Liver (tissue), 8 donors: ENCODE measurements at regions not wholly inside any gene's neighbourhood (a gene's known extent, or its start where the extent isn't known, plus 50 kb on each side); places are given as distances from the start of the nearest gene placed in this dataset.

Source experiments
- DNase-seq: peaks from one replicate; pipeline ENCODE4 v3.0.0-alpha.2; 2017; ENCODE audit warnings: low spot score
- H3K27ac ChIP-seq, 2 donors: one replicate each; pipeline ENCODE4 v1.7.0; 2013; ENCODE audit warnings: inconsistent platforms in 2 of 2, low read length in 2 of 2, control low read depth in 1 of 2, low read depth in 1 of 2, mild to moderate bottlenecking in 1 of 2
- H3K27me3 ChIP-seq, 4 donors: one replicate each; pipeline versions ENCODE4 v1.6.1 to v1.7.0; 2013; ENCODE audit warnings: low read length in 3 of 4, inconsistent platforms in 1 of 4, mild to moderate bottlenecking in 1 of 4, moderate library complexity in 1 of 4; ENCODE audit not compliant: control insufficient read depth in 4 of 4, insufficient read depth in 4 of 4
- H3K36me3 ChIP-seq, 4 donors: one replicate each; pipeline versions ENCODE4 v1.6.1 to v1.7.0; 2013; ENCODE audit warnings: low read length in 3 of 4, mild to moderate bottlenecking in 3 of 4, low read depth in 1 of 4, moderate library complexity in 1 of 4; ENCODE audit not compliant: control insufficient read depth in 4 of 4, insufficient read depth in 3 of 4
- H3K4me1 ChIP-seq, 4 donors: one replicate each; pipeline versions ENCODE4 v1.6.1 to v1.7.0; 2013; ENCODE audit warnings: low read length in 3 of 4, mild to moderate bottlenecking in 3 of 4, moderate library complexity in 1 of 4; ENCODE audit not compliant: control insufficient read depth in 4 of 4, insufficient read depth in 4 of 4
- H3K4me3 ChIP-seq, 3 donors: one replicate each; pipeline versions ENCODE4 v1.6.1 to v1.7.0; 2013; ENCODE audit warnings: low read length in 3 of 3, control low read depth in 1 of 3, low read depth in 1 of 3, mild to moderate bottlenecking in 1 of 3
- H3K9ac ChIP-seq, 2 donors: one replicate each; pipeline ENCODE4 v1.7.0; 2013; ENCODE audit warnings: low read length in 2 of 2, mild to moderate bottlenecking in 2 of 2, moderate library complexity in 2 of 2, control low read depth in 1 of 2, low read depth in 1 of 2
- H3K9me3 ChIP-seq, 4 donors: one replicate each; pipeline versions ENCODE4 v1.6.1 to v1.7.0; 2013; ENCODE audit warnings: low read length in 3 of 4; ENCODE audit not compliant: control insufficient read depth in 4 of 4
- EGR1 ChIP-seq, 2 donors: IDR thresholded peaks; 2 replicates each; pipeline ENCODE4 v1.6.1; 2016 to 2018; ENCODE audit warnings: antibody characterized with exemption in 2 of 2, low read depth in 2 of 2
- FOXA1 ChIP-seq: IDR thresholded peaks from 2 replicates; pipeline ENCODE4 v1.6.1; 2016; ENCODE audit warnings: antibody characterized with exemption
- FOXA2 ChIP-seq: IDR thresholded peaks from 2 replicates; pipeline ENCODE4 v1.6.1; 2016; ENCODE audit warnings: antibody characterized with exemption
- GABPA ChIP-seq, 2 donors: IDR thresholded peaks in 1 of 2; conservative IDR thresholded peaks in 1 of 2; 2 replicates each; pipeline ENCODE4 v1.6.1; 2016; ENCODE audit warnings: antibody characterized with exemption in 2 of 2, mild to moderate bottlenecking in 1 of 2, moderate library complexity in 1 of 2
- HNF4A ChIP-seq, 2 donors: conservative IDR thresholded peaks; 2 replicates each; pipeline ENCODE4 v1.6.1; 2016; ENCODE audit warnings: antibody characterized with exemption in 2 of 2, mild to moderate bottlenecking in 2 of 2
- HNF4G ChIP-seq: IDR thresholded peaks from 2 replicates; pipeline ENCODE4 v1.6.1; 2016; ENCODE audit warnings: antibody characterized with exemption
- JUND ChIP-seq, 2 donors: IDR thresholded peaks; 2 replicates each; pipeline ENCODE4 v1.6.1; 2016; ENCODE audit warnings: antibody characterized with exemption in 2 of 2
- NR2F2 ChIP-seq: IDR thresholded peaks from 2 replicates; pipeline ENCODE4 v1.6.1; 2016; ENCODE audit warnings: antibody characterized with exemption
- RAD21 ChIP-seq, 2 donors: IDR thresholded peaks; 2 replicates each; pipeline ENCODE4 v1.6.1; 2016; ENCODE audit warnings: antibody characterized with exemption in 2 of 2, mild to moderate bottlenecking in 2 of 2
- RXRA ChIP-seq, 2 donors: IDR thresholded peaks; 2 replicates each; pipeline ENCODE4 v1.6.1; 2017 to 2018; ENCODE audit warnings: antibody characterized with exemption in 2 of 2, mild to moderate bottlenecking in 1 of 2
- SP1 ChIP-seq: IDR thresholded peaks from 2 replicates; pipeline ENCODE4 v1.6.1; 2018; ENCODE audit warnings: antibody characterized with exemption, mild to moderate bottlenecking
- TAF1 ChIP-seq: conservative IDR thresholded peaks from 2 replicates; pipeline ENCODE4 v1.6.1; 2016; ENCODE audit warnings: antibody characterized with exemption, mild to moderate bottlenecking
- YY1 ChIP-seq: IDR thresholded peaks from 2 replicates; pipeline ENCODE4 v1.6.1; 2016; ENCODE audit warnings: antibody characterized with exemption, mild to moderate bottlenecking
- WGBS: extraction: QIAGEN DNeasy Blood & Tissue Kit; methylation state at CpG from one replicate; pipeline ENCODE4 v1.1.7; 2013; 5-methylcytosine and 5-hydroxymethylcytosine counted together
- TF ChIP-seq, protein P1 (sequence below): IDR thresholded peaks from 2 replicates; pipeline ENCODE4 v1.6.1; 2016; ENCODE audit warnings: antibody characterized with exemption
- TF ChIP-seq, protein P2 (sequence below): fragments of 150-350 bp; IDR thresholded peaks from 2 replicates; pipeline ENCODE4 v1.5.1; 2017; ENCODE audit warnings: improper control_type of control experiment, low read depth, low read length; ENCODE audit not compliant: missing input control
- TF ChIP-seq, protein P3 (sequence below): IDR thresholded peaks from 2 replicates; pipeline ENCODE4 v1.6.1; 2016; ENCODE audit warnings: antibody characterized with exemption, mild to moderate bottlenecking
- TF ChIP-seq, protein P4 (sequence below): IDR thresholded peaks from 2 replicates; pipeline ENCODE4 v1.6.1; 2016; ENCODE audit warnings: antibody characterized with exemption
- TF ChIP-seq, protein P5 (sequence below): IDR thresholded peaks from 2 replicates; pipeline ENCODE4 v1.6.1; 2016; ENCODE audit warnings: antibody characterized with exemption
- donor health status: healthy.
- donor health status: healthy.
- donor health status: healthy.
- donor health status: healthy.
- donor health status: healthy.

DNA sequence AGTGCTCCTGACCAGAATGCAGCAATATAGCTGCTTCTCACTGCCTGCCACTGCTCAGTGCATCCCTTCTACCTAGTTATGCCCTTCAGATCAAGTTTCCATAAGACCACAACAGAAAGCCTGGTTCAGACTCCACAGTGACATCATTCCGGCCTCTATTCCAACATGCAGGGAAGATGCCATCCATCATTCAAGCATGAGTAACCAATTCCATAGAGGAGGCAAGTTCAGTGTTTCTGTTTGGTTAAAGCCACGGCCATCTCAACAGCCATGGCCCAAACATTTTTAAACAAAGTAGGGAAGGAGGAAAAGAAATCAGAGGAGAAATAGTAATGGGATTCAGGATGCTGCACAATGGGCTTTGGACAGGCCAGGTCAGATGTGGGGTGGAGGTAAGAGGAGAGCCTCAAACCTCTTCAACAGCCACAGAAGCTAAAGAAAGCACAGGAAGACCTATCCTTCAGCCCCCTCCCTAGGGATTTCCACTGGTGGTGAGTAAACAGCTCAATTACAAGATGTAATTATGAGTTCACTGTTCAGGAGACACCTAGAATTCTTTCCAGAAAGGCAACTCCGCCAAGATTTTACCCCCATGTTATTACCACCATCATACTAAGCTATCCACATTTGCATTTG, 484.9 kb downstream of the SETD4 start:
- WGBS = 94% methylated on average over 3 of the region's 3 CpGs
- Histone ChIP-seq H3K27ac (no peak overlapping the region), H3K9ac (no peak overlapping the region), H3K4me1 (no peaks in the 10 kb centered on the region), H3K27me3 (no peaks in the 10 kb centered on the region), H3K9me3 (no peaks in the 10 kb centered on the region), H3K36me3 (no peaks in the 10 kb centered on the region), H3K4me3 (no peak overlapping the region)
- no peak for DNase-seq
- TF ChIP-seq EGR1 (IDR thresholded peaks at IDR 0.05; ENCODE audit: low read depth in 2 of 2) (no peak), HNF4G (no peak), FOXA2 (no peak), SP1 (no peak), RXRA (IDR thresholded peaks at IDR 0.05) (no peak), RAD21 (IDR thresholded peaks at IDR 0.05) (no peak), HNF4A (conservative IDR thresholded peaks at IDR 0.05) (no peak), JUND (IDR thresholded peaks at IDR 0.05) (no peak), YY1 (no peak), TAF1 (no peak), NR2F2 (no peak), GABPA (IDR thresholded peaks at IDR 0.05 in 1 of 2, conservative IDR thresholded peaks at IDR 0.05 in 1 of 2) (no peak), FOXA1 (no peak)
- TF ChIP-seq, protein P1, sequence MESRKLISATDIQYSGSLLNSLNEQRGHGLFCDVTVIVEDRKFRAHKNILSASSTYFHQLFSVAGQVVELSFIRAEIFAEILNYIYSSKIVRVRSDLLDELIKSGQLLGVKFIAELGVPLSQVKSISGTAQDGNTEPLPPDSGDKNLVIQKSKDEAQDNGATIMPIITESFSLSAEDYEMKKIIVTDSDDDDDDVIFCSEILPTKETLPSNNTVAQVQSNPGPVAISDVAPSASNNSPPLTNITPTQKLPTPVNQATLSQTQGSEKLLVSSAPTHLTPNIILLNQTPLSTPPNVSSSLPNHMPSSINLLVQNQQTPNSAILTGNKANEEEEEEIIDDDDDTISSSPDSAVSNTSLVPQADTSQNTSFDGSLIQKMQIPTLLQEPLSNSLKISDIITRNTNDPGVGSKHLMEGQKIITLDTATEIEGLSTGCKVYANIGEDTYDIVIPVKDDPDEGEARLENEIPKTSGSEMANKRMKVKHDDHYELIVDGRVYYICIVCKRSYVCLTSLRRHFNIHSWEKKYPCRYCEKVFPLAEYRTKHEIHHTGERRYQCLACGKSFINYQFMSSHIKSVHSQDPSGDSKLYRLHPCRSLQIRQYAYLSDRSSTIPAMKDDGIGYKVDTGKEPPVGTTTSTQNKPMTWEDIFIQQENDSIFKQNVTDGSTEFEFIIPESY = no peak
- TF ChIP-seq, protein P2, sequence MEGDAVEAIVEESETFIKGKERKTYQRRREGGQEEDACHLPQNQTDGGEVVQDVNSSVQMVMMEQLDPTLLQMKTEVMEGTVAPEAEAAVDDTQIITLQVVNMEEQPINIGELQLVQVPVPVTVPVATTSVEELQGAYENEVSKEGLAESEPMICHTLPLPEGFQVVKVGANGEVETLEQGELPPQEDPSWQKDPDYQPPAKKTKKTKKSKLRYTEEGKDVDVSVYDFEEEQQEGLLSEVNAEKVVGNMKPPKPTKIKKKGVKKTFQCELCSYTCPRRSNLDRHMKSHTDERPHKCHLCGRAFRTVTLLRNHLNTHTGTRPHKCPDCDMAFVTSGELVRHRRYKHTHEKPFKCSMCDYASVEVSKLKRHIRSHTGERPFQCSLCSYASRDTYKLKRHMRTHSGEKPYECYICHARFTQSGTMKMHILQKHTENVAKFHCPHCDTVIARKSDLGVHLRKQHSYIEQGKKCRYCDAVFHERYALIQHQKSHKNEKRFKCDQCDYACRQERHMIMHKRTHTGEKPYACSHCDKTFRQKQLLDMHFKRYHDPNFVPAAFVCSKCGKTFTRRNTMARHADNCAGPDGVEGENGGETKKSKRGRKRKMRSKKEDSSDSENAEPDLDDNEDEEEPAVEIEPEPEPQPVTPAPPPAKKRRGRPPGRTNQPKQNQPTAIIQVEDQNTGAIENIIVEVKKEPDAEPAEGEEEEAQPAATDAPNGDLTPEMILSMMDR = no peak
- TF ChIP-seq, protein P3, sequence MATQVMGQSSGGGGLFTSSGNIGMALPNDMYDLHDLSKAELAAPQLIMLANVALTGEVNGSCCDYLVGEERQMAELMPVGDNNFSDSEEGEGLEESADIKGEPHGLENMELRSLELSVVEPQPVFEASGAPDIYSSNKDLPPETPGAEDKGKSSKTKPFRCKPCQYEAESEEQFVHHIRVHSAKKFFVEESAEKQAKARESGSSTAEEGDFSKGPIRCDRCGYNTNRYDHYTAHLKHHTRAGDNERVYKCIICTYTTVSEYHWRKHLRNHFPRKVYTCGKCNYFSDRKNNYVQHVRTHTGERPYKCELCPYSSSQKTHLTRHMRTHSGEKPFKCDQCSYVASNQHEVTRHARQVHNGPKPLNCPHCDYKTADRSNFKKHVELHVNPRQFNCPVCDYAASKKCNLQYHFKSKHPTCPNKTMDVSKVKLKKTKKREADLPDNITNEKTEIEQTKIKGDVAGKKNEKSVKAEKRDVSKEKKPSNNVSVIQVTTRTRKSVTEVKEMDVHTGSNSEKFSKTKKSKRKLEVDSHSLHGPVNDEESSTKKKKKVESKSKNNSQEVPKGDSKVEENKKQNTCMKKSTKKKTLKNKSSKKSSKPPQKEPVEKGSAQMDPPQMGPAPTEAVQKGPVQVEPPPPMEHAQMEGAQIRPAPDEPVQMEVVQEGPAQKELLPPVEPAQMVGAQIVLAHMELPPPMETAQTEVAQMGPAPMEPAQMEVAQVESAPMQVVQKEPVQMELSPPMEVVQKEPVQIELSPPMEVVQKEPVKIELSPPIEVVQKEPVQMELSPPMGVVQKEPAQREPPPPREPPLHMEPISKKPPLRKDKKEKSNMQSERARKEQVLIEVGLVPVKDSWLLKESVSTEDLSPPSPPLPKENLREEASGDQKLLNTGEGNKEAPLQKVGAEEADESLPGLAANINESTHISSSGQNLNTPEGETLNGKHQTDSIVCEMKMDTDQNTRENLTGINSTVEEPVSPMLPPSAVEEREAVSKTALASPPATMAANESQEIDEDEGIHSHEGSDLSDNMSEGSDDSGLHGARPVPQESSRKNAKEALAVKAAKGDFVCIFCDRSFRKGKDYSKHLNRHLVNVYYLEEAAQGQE = no peak
- TF ChIP-seq, protein P4, sequence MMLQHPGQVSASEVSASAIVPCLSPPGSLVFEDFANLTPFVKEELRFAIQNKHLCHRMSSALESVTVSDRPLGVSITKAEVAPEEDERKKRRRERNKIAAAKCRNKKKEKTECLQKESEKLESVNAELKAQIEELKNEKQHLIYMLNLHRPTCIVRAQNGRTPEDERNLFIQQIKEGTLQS = no peak
- TF ChIP-seq, protein P5, sequence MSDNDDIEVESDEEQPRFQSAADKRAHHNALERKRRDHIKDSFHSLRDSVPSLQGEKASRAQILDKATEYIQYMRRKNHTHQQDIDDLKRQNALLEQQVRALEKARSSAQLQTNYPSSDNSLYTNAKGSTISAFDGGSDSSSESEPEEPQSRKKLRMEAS = no peak
